K562 (cell line): ENCODE measurements at regions not wholly inside any gene's neighbourhood (a gene's known extent, or its start where the extent isn't known, plus 50 kb on each side); places are given as distances from the start of the nearest gene placed in this dataset.

Source experiments
- CTCF ChIP-seq, 3 experiments: IDR thresholded peaks in 2 of 3; conservative IDR thresholded peaks in 1 of 3; 2 replicates each; pipeline ENCODE4 v1.5.1; 2011 to 2012; ENCODE audit warnings: low read length in 3 of 3, mild to moderate bottlenecking in 3 of 3, control low read depth in 2 of 3, improper control_type of control experiment in 1 of 3, inconsistent platforms in 1 of 3, low read depth in 1 of 3, mixed read lengths in 1 of 3, moderate library complexity in 1 of 3; ENCODE audit not compliant: insufficient read depth in 2 of 3
- ESRRA ChIP-seq: fragments of 450-650 bp; IDR thresholded peaks from 2 replicates; pipeline ENCODE4 v1.6.1; 2014; ENCODE audit warnings: low read depth, mild to moderate bottlenecking, moderate library complexity, borderline replicate concordance
- GMEB1 ChIP-seq: fragments of 250-450 bp; sonication (Bioruptor Pico); IDR thresholded peaks from 2 replicates; pipeline ENCODE4 v1.4.0; 2020; ENCODE audit warnings: mild to moderate bottlenecking

GRCh38 chr5:29005386-29005785, 1967.0 kb upstream of the CDH9 start:
- TF ChIP-seq CTCF (IDR thresholded peaks at IDR 0.05 in 2 of 3, conservative IDR thresholded peaks at IDR 0.05 in 1 of 3; ENCODE audit: insufficient read depth in 2 of 3, low read depth in 1 of 3, low read length in 3 of 3) (peak in 1 of 3 experiments; percentile 33; a peak in 1 of 6 replicates), GMEB1 (CRISPR knock-in tag) (no peak), ESRRA (no peak)
